ENCODE measurements at regions not wholly inside any gene's neighbourhood (a gene's known extent, or its start where the extent isn't known, plus 50 kb on each side); places are given as distances from the start of the nearest gene placed in this dataset.

- no peak for FAIRE-seq
- TF ChIP-seq SPI1 (IDR thresholded peaks at IDR 0.05; ENCODE audit: low read depth, low read length) (peak; percentile 18; the same call in 1 of the 2 replicates), POLR2A (IDR thresholded peaks at IDR 0.05; ENCODE audit: low read depth, low read length) (no peak), POU2F2 (IDR thresholded peaks at IDR 0.05; ENCODE audit: low read depth, low read length) (no peak)
- no peak for DNase-seq (ENCODE audit: insufficient read length, low spot score)
These were observed 223.6 kb upstream of the SIX2 start for GRCh38 chr2:45232818-45233217.

- TF ChIP-seq PAX5 (IDR thresholded peaks at IDR 0.05; ENCODE audit: insufficient read depth, low read length, severe bottlenecking): no peak
- no peak for TF ChIP-seq TAF1 (IDR thresholded peaks at IDR 0.05; ENCODE audit: low read depth, low read length)
- no peak for TF ChIP-seq SPI1 (IDR thresholded peaks at IDR 0.05; ENCODE audit: low read depth, low read length)
- no peak for TF ChIP-seq POLR2AphosphoS5 (IDR thresholded peaks at IDR 0.05; ENCODE audit: low read depth, low read length)
- TF ChIP-seq POLR2A (IDR thresholded peaks at IDR 0.05; ENCODE audit: low read depth, low read length): no peak
- TF ChIP-seq POU2F2 (IDR thresholded peaks at IDR 0.05; ENCODE audit: low read depth, low read length): no peak
- no peak for FAIRE-seq
- no peak for DNase-seq (ENCODE audit: insufficient read length, low spot score)
These were observed 220.2 kb upstream of the SIX2 start for GRCh38 chr2:45229411-45229810.

- DNase-seq (ENCODE audit: insufficient read length, low spot score): no peak
- TF ChIP-seq POU2F2 (IDR thresholded peaks at IDR 0.05; ENCODE audit: low read depth, low read length) (no peak), POLR2A (IDR thresholded peaks at IDR 0.05; ENCODE audit: low read depth, low read length) (no peak), SPI1 (IDR thresholded peaks at IDR 0.05; ENCODE audit: low read depth, low read length) (no peak), PAX5 (IDR thresholded peaks at IDR 0.05; ENCODE audit: insufficient read depth, low read length, severe bottlenecking) (no peak), POLR2AphosphoS5 (IDR thresholded peaks at IDR 0.05; ENCODE audit: low read depth, low read length) (no peak), TAF1 (IDR thresholded peaks at IDR 0.05; ENCODE audit: low read depth, low read length) (no peak)
- no peak for FAIRE-seq
These were observed 218.1 kb upstream of the SIX2 start for GRCh38 chr2:45227347-45227746.

- TF ChIP-seq POLR2AphosphoS5 (IDR thresholded peaks at IDR 0.05; ENCODE audit: low read depth, low read length) (no peak), TAF1 (IDR thresholded peaks at IDR 0.05; ENCODE audit: low read depth, low read length) (no peak), PAX5 (IDR thresholded peaks at IDR 0.05; ENCODE audit: insufficient read depth, low read length, severe bottlenecking) (no peak), POU2F2 (IDR thresholded peaks at IDR 0.05; ENCODE audit: low read depth, low read length) (no peak), SPI1 (IDR thresholded peaks at IDR 0.05; ENCODE audit: low read depth, low read length) (no peak), POLR2A (IDR thresholded peaks at IDR 0.05; ENCODE audit: low read depth, low read length) (no peak)
- FAIRE-seq (no peak), DNase-seq (ENCODE audit: insufficient read length, low spot score) (no peak)
These were observed 215.7 kb upstream of the SIX2 start for GRCh38 chr2:45224993-45225380.

- FAIRE-seq (no peak), DNase-seq (ENCODE audit: insufficient read length, low spot score) (no peak)
- TF ChIP-seq POLR2A (IDR thresholded peaks at IDR 0.05; ENCODE audit: low read depth, low read length) (no peak), POU2F2 (IDR thresholded peaks at IDR 0.05; ENCODE audit: low read depth, low read length) (no peak), TAF1 (IDR thresholded peaks at IDR 0.05; ENCODE audit: low read depth, low read length) (no peak), SPI1 (IDR thresholded peaks at IDR 0.05; ENCODE audit: low read depth, low read length) (no peak), POLR2AphosphoS5 (IDR thresholded peaks at IDR 0.05; ENCODE audit: low read depth, low read length) (no peak), PAX5 (IDR thresholded peaks at IDR 0.05; ENCODE audit: insufficient read depth, low read length, severe bottlenecking) (no peak)
These were observed 215.2 kb upstream of the SIX2 start for GRCh38 chr2:45224321-45224992.

- FAIRE-seq: no peak
- no peak for DNase-seq (ENCODE audit: insufficient read length, low spot score)
- TF ChIP-seq PAX5 (IDR thresholded peaks at IDR 0.05; ENCODE audit: insufficient read depth, low read length, severe bottlenecking) (no peak), POLR2A (IDR thresholded peaks at IDR 0.05; ENCODE audit: low read depth, low read length) (no peak), POLR2AphosphoS5 (IDR thresholded peaks at IDR 0.05; ENCODE audit: low read depth, low read length) (no peak), SPI1 (IDR thresholded peaks at IDR 0.05; ENCODE audit: low read depth, low read length) (no peak), TAF1 (IDR thresholded peaks at IDR 0.05; ENCODE audit: low read depth, low read length) (no peak), POU2F2 (IDR thresholded peaks at IDR 0.05; ENCODE audit: low read depth, low read length) (no peak)
These were observed 214.3 kb upstream of the SIX2 start for GRCh38 chr2:45223531-45223930.

GRCh38 chr2:45220227-45220626, 211.0 kb upstream of the SIX2 start:
- no peak for FAIRE-seq
- DNase-seq (ENCODE audit: insufficient read length, low spot score): no peak
- TF ChIP-seq TAF1 (IDR thresholded peaks at IDR 0.05; ENCODE audit: low read depth, low read length) (no peak), POLR2A (IDR thresholded peaks at IDR 0.05; ENCODE audit: low read depth, low read length) (no peak), POU2F2 (IDR thresholded peaks at IDR 0.05; ENCODE audit: low read depth, low read length) (no peak), PAX5 (IDR thresholded peaks at IDR 0.05; ENCODE audit: insufficient read depth, low read length, severe bottlenecking) (no peak), POLR2AphosphoS5 (IDR thresholded peaks at IDR 0.05; ENCODE audit: low read depth, low read length) (no peak), SPI1 (IDR thresholded peaks at IDR 0.05; ENCODE audit: low read depth, low read length) (no peak)

GRCh38 chr2:45218931-45219339, 209.7 kb upstream of the SIX2 start:
- FAIRE-seq (no peak), DNase-seq (ENCODE audit: insufficient read length, low spot score) (no peak)

GRCh38 chr2:45218297-45218696, 209.0 kb upstream of the SIX2 start:
- TF ChIP-seq POLR2AphosphoS5 (IDR thresholded peaks at IDR 0.05; ENCODE audit: low read depth, low read length) (no peak), POU2F2 (IDR thresholded peaks at IDR 0.05; ENCODE audit: low read depth, low read length) (no peak), POLR2A (IDR thresholded peaks at IDR 0.05; ENCODE audit: low read depth, low read length) (no peak), SPI1 (IDR thresholded peaks at IDR 0.05; ENCODE audit: low read depth, low read length) (no peak), TAF1 (IDR thresholded peaks at IDR 0.05; ENCODE audit: low read depth, low read length) (no peak), PAX5 (IDR thresholded peaks at IDR 0.05; ENCODE audit: insufficient read depth, low read length, severe bottlenecking) (no peak)
- DNase-seq (ENCODE audit: insufficient read length, low spot score): no peak
- no peak for FAIRE-seq

More at GRCh38 chr2:45218931-45219339, 209.7 kb upstream of the SIX2 start:
- TF ChIP-seq PAX5 (IDR thresholded peaks at IDR 0.05; ENCODE audit: insufficient read depth, low read length, severe bottlenecking) (no peak), SPI1 (IDR thresholded peaks at IDR 0.05; ENCODE audit: low read depth, low read length) (no peak), POU2F2 (IDR thresholded peaks at IDR 0.05; ENCODE audit: low read depth, low read length) (no peak), TAF1 (IDR thresholded peaks at IDR 0.05; ENCODE audit: low read depth, low read length) (no peak), POLR2AphosphoS5 (IDR thresholded peaks at IDR 0.05; ENCODE audit: low read depth, low read length) (no peak), POLR2A (IDR thresholded peaks at IDR 0.05; ENCODE audit: low read depth, low read length) (no peak)

GRCh38 chr2:45216118-45216517, 206.9 kb upstream of the SIX2 start:
- no peak for FAIRE-seq
- TF ChIP-seq POU2F2 (IDR thresholded peaks at IDR 0.05; ENCODE audit: low read depth, low read length) (no peak), PAX5 (IDR thresholded peaks at IDR 0.05; ENCODE audit: insufficient read depth, low read length, severe bottlenecking) (no peak), POLR2A (IDR thresholded peaks at IDR 0.05; ENCODE audit: low read depth, low read length) (no peak), SPI1 (IDR thresholded peaks at IDR 0.05; ENCODE audit: low read depth, low read length) (no peak), TAF1 (IDR thresholded peaks at IDR 0.05; ENCODE audit: low read depth, low read length) (no peak), POLR2AphosphoS5 (IDR thresholded peaks at IDR 0.05; ENCODE audit: low read depth, low read length) (no peak)

More at GRCh38 chr2:45216118-45216517, 206.9 kb upstream of the SIX2 start:
- no peak for DNase-seq (ENCODE audit: insufficient read length, low spot score)
